ENCODE measurements at regions not wholly inside any gene's neighbourhood (a gene's known extent, or its start where the extent isn't known, plus 50 kb on each side); places are given as distances from the start of the nearest gene placed in this dataset.

DNA sequence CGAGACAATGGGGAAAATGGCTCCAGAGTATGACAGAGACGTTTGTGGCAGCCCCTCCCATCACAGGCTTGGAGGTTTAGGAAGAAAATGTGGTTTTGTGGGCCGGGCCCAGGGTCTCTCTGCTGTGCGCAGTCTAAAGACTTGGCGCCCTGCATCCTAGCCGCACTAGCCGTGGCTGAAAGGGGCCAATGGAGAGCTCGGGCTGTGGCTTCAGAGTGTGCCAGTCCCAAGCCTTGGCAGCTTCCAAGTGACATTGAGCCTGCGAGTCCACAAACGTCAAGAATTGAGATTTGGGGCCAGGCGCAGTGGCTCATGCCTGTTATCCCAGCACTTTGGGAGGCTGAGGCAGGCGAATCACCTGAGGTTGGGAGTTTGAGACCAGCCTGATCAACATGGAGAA, 513.1 kb downstream of the PCDH17 start:
- DNase-seq (ENCODE audit: low spot score) = no peak
- TF ChIP-seq, protein P1, sequence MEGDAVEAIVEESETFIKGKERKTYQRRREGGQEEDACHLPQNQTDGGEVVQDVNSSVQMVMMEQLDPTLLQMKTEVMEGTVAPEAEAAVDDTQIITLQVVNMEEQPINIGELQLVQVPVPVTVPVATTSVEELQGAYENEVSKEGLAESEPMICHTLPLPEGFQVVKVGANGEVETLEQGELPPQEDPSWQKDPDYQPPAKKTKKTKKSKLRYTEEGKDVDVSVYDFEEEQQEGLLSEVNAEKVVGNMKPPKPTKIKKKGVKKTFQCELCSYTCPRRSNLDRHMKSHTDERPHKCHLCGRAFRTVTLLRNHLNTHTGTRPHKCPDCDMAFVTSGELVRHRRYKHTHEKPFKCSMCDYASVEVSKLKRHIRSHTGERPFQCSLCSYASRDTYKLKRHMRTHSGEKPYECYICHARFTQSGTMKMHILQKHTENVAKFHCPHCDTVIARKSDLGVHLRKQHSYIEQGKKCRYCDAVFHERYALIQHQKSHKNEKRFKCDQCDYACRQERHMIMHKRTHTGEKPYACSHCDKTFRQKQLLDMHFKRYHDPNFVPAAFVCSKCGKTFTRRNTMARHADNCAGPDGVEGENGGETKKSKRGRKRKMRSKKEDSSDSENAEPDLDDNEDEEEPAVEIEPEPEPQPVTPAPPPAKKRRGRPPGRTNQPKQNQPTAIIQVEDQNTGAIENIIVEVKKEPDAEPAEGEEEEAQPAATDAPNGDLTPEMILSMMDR (IDR thresholded peaks at IDR 0.05; ENCODE audit: borderline replicate concordance, control extremely low read depth, extremely low read depth, insufficient read depth, missing control alignments) = no peak
- in situ Hi-C loops (cut with MboI; ENCODE audit: low sequenced_read_pairs, unreplicated experiment) = no loop called here

DNA sequence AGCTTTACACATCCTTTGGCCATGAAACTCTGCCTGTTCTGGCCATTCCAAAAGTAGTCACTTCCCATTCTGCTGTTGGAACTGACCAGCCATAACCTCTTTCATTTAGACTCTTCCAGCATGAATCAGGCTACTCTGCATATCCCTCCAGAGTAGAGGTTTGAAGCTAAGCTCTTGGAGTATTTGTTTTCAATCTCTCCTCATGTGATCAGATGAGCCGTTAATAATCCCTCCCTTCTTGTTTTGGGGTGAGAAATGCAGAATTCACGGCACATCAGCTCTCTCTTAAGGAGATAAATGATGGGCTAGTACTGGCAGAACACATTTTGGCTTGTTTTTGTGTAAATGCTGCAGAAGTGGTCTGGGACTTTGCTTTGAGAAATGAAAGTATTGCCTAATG, 519.9 kb downstream of the PCDH17 start:
- no peak for DNase-seq (ENCODE audit: low spot score)
- TF ChIP-seq, protein P1 (IDR thresholded peaks at IDR 0.05; ENCODE audit: borderline replicate concordance, control extremely low read depth, extremely low read depth, insufficient read depth, missing control alignments) = no peak
- in situ Hi-C loops (cut with MboI; ENCODE audit: low sequenced_read_pairs, unreplicated experiment) = no loop called here

DNA sequence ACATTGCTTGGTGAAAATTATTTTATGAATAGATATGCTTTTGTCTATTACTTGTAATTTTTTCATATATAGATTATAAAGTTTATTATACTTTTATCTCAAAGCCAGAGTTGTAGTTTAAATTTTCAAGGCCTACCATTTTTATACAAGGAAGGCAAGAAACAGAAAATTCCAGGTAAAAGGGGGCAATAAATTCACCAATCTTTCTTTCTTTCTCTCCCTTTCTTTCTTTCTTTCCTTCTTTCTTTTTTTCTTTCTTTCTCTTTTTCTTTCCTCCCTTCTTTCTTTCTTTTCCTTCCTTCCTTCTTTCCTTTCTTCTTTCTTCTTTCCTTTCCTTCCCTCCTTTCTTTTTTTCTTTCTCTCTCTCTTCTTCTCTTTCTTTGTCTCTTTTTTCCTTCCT, 529.4 kb downstream of the PCDH17 start:
- DNase-seq (ENCODE audit: low spot score) = no peak
- in situ Hi-C loops (cut with MboI; ENCODE audit: low sequenced_read_pairs, unreplicated experiment) = no loop called here
- TF ChIP-seq, protein P1 (IDR thresholded peaks at IDR 0.05; ENCODE audit: borderline replicate concordance, control extremely low read depth, extremely low read depth, insufficient read depth, missing control alignments) = no peak

DNA sequence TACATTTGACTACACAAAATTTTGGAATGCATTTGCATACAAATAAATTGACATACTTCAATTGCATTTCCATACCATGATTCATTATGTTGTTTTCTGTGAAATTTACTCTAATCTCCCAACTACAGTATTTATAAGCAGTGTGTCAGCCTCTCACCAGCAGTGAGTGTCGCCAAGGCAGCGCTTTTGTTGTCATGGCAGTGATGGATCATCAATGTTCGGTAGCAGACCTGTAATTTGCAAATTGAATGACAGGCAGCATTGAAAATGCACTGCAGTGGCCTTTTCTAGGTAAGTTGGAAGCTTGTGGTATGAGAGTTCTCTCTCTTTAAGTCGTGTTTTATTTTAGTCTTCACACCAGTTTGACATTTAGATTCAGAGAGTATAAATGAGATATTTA, 534.1 kb downstream of the PCDH17 start:
- TF ChIP-seq, protein P1 (IDR thresholded peaks at IDR 0.05; ENCODE audit: borderline replicate concordance, control extremely low read depth, extremely low read depth, insufficient read depth, missing control alignments) = no peak
- in situ Hi-C loops (cut with MboI; ENCODE audit: low sequenced_read_pairs, unreplicated experiment) = no loop called here
- no peak for DNase-seq (ENCODE audit: low spot score)

DNA sequence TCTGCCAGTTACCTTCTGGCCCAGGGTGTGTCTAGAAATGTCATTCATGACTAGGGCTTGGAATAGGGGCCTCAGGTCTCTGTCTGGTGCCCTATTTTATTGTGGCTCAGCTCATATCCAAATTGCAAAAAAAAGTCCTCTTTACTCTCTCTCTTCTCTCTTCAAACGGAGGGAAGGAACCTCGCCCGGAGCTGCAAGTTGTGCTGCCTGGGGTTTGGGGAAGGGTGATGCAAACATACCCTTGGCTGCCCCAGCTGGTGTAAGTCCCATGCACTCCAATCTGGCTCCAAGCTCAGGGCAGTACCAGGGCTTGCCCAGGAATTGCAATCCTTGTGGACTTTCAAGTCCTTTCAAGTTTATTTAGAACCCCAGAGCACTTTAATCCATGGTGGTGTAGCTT, 549.6 kb downstream of the PCDH17 start:
- no peak for DNase-seq (ENCODE audit: low spot score)
- TF ChIP-seq, protein P1 (IDR thresholded peaks at IDR 0.05; ENCODE audit: borderline replicate concordance, control extremely low read depth, extremely low read depth, insufficient read depth, missing control alignments) = no peak
- in situ Hi-C loops (cut with MboI; ENCODE audit: low sequenced_read_pairs, unreplicated experiment) = no loop called here

DNA sequence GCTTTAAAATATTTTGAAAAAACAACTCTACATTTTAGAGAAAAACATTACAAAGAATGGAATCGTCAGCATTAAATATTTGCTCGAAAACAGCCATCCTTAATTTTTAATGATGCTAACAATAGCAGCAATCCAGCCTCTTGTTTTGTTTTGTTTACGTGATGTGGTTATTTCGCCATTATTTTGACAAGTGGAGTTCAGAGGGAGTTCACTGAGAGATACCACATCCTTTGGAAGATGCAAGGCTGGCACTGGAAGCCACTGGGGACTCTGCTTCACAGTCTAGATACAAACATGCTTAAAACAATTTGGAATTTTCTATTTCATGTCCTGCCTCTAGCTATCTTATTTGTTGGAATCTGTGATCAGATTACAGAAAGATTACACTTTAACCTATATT, 556.3 kb downstream of the PCDH17 start:
- in situ Hi-C loops (cut with MboI; ENCODE audit: low sequenced_read_pairs, unreplicated experiment) = no loop called here
- TF ChIP-seq, protein P1 (IDR thresholded peaks at IDR 0.05; ENCODE audit: borderline replicate concordance, control extremely low read depth, extremely low read depth, insufficient read depth, missing control alignments) = no peak
- DNase-seq (ENCODE audit: low spot score) = no peak

DNA sequence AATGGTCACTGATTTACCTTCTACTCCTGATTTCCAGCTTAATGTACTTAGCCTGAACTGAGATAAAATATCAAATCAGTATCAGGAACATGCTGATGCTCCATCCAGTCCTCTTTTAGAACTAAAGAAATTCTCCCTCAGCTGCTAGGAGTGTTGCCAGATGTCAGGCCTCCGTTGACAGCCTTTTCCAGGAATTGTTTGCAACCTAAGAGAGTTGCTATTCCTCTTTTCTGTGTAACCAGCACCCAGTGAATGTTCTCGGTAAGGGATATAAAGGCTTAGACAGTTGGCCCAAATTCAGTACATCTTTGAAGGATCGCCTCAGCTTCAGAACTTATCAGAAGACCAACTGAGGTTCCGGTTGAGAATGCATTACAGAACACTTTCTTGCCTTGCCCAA, 559.0 kb downstream of the PCDH17 start:
- in situ Hi-C loops (cut with MboI; ENCODE audit: low sequenced_read_pairs, unreplicated experiment) = no loop called here
- TF ChIP-seq, protein P1 (IDR thresholded peaks at IDR 0.05; ENCODE audit: borderline replicate concordance, control extremely low read depth, extremely low read depth, insufficient read depth, missing control alignments) = no peak
- no peak for DNase-seq (ENCODE audit: low spot score)
